Tibial artery (tissue), 4 donors: ENCODE measurements at regions not wholly inside any gene's neighbourhood (a gene's known extent, or its start where the extent isn't known, plus 50 kb on each side); places are given as distances from the start of the nearest gene placed in this dataset.

Experiments used
- DNase-seq, 2 donors: peaks; one replicate each; pipeline ENCODE4 v3.0.0-alpha.2; 2019
- H3K27ac ChIP-seq, 2 donors: fragments of 200-600 bp; sonication (generic) in 1 of 2; 1 replicate in 1 of 2; 2 replicates in 1 of 2; pipeline ENCODE4 v1.5.1; 2018 to 2019; ENCODE audit warnings: mild to moderate bottlenecking in 1 of 2
- H3K27me3 ChIP-seq, 2 donors: fragments of 200-600 bp; sonication (generic) in 1 of 2; one replicate each; pipeline versions ENCODE4 v1.5.1 to v1.6.0; 2016 to 2019
- H3K36me3 ChIP-seq, 3 donors: fragments of 200-600 bp; sonication (generic) in 2 of 3; one replicate each; pipeline ENCODE4 v1.5.1; 2016 to 2019; ENCODE audit warnings: mild to moderate bottlenecking in 2 of 3
- H3K4me1 ChIP-seq, 4 donors: fragments of 200-600 bp; sonication (generic) in 2 of 4; 1 replicate in 3 of 4; 2 replicates in 1 of 4; pipeline ENCODE4 v1.5.1; 2016 to 2019
- H3K4me3 ChIP-seq, 2 donors: fragments of 200-600 bp; sonication (generic) in 1 of 2; 1 replicate in 1 of 2; 2 replicates in 1 of 2; pipeline ENCODE4 v1.5.1; 2018 to 2019; ENCODE audit warnings: mild to moderate bottlenecking in 2 of 2
- H3K9me3 ChIP-seq, 3 donors: fragments of 200-600 bp; sonication (generic) in 1 of 3; one replicate each; pipeline ENCODE4 v1.5.1; 2016 to 2019
- intact Hi-C: fragments of 100-400 bp; cut with DNase I; formaldehyde crosslinking; loops from one replicate; pipeline ENCODE4 v1.15.0; 2023; ENCODE audit warnings: low total_unique reads
- TF ChIP-seq, protein P1 (sequence below), 2 experiments: fragments of 200-600 bp in 1 of 2; fragments of 450-650 bp in 1 of 2; IDR thresholded peaks; one replicate each; pipeline ENCODE4 v1.5.1; 2017 to 2019; ENCODE audit warnings: antibody characterized with exemption in 2 of 2, mild to moderate bottlenecking in 1 of 2, moderate library complexity in 1 of 2

DNA sequence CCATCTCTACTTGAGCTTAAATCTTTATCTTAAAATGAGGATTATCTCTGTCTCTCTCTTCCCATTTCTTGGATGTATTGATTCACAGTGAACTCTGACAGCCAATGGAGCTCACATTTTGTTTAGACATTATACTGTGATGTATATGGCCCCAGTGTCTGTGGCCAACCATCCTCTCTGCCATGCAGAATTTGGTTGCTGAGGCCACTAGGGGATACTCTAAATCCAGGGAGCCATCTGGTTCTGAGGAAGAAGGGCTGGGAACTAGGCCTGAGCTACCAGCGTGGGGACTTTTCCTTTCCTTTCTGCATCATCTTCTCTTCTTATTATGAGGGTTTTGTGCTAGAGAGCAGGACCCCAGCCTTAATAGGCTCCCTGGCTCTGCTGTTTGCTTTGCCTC is 59.1 kb upstream of the RIPOR2 start:
- Histone ChIP-seq H3K9me3 (no peaks in the 10 kb centered on the region), H3K36me3 (no peaks in the 10 kb centered on the region), H3K4me3 (no peak overlapping the region), H3K4me1 (no peaks in the 10 kb centered on the region), H3K27me3 (no peaks in the 10 kb centered on the region), H3K27ac (no peak overlapping the region)
- TF ChIP-seq, protein P1, sequence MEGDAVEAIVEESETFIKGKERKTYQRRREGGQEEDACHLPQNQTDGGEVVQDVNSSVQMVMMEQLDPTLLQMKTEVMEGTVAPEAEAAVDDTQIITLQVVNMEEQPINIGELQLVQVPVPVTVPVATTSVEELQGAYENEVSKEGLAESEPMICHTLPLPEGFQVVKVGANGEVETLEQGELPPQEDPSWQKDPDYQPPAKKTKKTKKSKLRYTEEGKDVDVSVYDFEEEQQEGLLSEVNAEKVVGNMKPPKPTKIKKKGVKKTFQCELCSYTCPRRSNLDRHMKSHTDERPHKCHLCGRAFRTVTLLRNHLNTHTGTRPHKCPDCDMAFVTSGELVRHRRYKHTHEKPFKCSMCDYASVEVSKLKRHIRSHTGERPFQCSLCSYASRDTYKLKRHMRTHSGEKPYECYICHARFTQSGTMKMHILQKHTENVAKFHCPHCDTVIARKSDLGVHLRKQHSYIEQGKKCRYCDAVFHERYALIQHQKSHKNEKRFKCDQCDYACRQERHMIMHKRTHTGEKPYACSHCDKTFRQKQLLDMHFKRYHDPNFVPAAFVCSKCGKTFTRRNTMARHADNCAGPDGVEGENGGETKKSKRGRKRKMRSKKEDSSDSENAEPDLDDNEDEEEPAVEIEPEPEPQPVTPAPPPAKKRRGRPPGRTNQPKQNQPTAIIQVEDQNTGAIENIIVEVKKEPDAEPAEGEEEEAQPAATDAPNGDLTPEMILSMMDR (IDR thresholded peaks at IDR 0.05) = no peak
- intact Hi-C loops = loop anchor here (5.0 kb wide), 1 partner anchor 133 kb away; no protein-coding TSS in a partner anchor
- DNase-seq = no peak

DNA sequence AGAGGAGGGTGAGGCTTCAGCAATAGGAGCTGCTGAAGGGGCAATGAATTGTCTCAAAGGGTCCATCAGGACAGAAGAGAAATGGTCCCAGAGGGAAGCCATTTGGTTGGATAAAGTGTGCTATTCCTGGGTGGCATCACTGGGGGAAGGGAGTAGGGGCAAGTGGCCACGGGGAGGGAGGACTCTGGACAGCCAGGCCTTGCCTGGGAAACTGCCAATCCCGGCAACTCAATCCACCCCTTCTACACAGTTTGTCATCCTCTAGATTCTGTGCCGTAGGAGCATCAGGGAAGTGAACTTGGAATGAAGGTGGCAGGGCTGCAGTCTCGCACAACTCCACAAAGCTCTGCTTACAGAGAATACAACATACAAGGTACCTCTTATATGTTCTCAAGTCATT is 59.5 kb upstream of the RIPOR2 start:
- H3K4me1 ChIP-seq = no peaks in the 10 kb centered on the region
- H3K36me3 ChIP-seq = no peaks in the 10 kb centered on the region
- H3K27me3 ChIP-seq = no peaks in the 10 kb centered on the region
- H3K27ac ChIP-seq = no peak overlapping the region
- no peaks in the 10 kb centered on the region for H3K9me3 ChIP-seq
- TF ChIP-seq, protein P1 (IDR thresholded peaks at IDR 0.05) = no peak
- H3K4me3 ChIP-seq = no peak overlapping the region
- DNase-seq = no peak
- intact Hi-C loops = loop anchor here (5.0 kb wide), 1 partner anchor 133 kb away; no protein-coding TSS in a partner anchor

DNA sequence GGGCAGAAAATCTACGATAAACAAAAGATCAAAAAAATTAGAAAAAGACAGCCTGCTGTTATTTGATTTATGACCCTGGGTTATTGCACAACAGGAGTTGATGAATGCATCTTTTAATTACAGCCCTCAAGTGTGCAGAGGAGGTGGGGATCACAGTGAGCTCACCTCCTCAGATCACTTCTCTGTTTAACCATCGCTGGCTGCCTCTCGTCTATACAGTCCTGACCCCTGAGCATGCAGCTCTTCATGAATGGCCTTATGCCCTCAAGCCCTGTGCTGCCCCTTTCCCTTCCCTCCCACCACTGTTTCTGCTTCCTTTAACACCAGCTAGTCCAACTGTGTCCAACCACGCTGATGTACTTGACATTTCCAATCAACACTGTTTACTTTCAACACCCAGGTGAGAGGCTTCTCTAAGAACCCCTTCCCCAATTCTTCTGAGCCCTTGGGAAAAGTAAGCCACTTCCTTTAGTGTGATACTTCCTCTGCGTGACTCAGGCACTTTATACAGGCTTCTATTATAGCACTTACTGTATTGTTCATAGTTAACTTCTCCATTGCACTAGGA is 60.6 kb upstream of the RIPOR2 start:
- Histone ChIP-seq H3K4me3 (no peak overlapping the region), H3K27ac (no peak overlapping the region), H3K9me3 (no peaks in the 10 kb centered on the region), H3K4me1 (no peaks in the 10 kb centered on the region), H3K27me3 (no peaks in the 10 kb centered on the region), H3K36me3 (no peaks in the 10 kb centered on the region)
- intact Hi-C loops = loop anchor here (5.0 kb wide), 1 partner anchor 134 kb away; no protein-coding TSS in a partner anchor
- TF ChIP-seq, protein P1 (IDR thresholded peaks at IDR 0.05) = no peak
- DNase-seq = no peak

DNA sequence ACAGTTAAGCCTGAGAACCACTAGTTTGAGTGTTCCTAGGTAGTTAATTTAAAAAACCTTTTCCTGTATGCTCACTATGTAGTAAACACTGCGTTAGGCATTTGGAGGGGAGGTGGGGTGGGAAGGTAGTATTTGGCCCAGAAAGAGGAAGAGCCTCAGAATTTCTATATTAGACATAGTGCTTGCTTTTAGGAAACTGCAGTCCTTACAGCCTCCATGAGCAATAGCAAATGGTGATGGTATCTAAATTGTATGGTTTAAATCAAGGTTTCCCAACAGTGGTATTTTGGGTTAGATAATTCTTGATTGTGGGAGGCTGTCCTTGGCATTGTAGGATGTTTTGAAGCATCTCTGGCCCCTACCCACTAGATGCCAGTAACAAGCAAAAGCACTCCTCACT is 61.5 kb upstream of the RIPOR2 start:
- Histone ChIP-seq H3K4me3 (no peak overlapping the region), H3K27me3 (no peaks in the 10 kb centered on the region), H3K4me1 (no peaks in the 10 kb centered on the region), H3K36me3 (no peaks in the 10 kb centered on the region), H3K9me3 (no peaks in the 10 kb centered on the region), H3K27ac (no peak overlapping the region)
- DNase-seq = no peak
- intact Hi-C loops = loop anchor here (5.0 kb wide), 1 partner anchor 135 kb away; no protein-coding TSS in a partner anchor
- TF ChIP-seq, protein P1 (IDR thresholded peaks at IDR 0.05) = no peak

DNA sequence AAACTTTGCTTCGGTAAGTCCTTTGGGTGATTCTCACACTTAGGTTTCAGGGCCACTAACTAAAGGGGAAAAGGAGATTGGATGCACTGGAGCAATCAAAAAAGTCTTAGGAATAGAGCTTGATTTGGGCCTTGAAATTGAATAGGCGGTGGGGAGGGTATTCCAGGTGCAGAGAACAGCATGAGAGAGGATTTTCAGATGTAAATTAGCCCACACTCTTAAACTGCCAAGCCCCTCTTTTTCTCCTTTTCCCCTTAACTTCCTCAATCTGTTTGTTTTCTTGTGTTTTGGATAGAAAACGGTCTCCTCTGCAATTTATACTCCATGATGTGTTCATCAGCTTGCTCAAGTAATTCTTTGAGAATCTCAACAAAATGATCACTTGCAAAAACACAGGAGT is 62.1 kb upstream of the RIPOR2 start:
- no peak for DNase-seq
- TF ChIP-seq, protein P1 (IDR thresholded peaks at IDR 0.05) = no peak
- H3K27ac ChIP-seq = no peak overlapping the region
- intact Hi-C loops = loop anchor here (5.0 kb wide), 1 partner anchor 136 kb away; no protein-coding TSS in a partner anchor
- H3K9me3 ChIP-seq = no peaks in the 10 kb centered on the region
- no peak overlapping the region for H3K4me3 ChIP-seq
- H3K27me3 ChIP-seq = no peaks in the 10 kb centered on the region
- peaks cover 0 to 6% (median 0%) of the 10 kb centered on the region in 4 donors for H3K4me1 ChIP-seq
- no peaks in the 10 kb centered on the region for H3K36me3 ChIP-seq
